H4 (cell line): ENCODE measurements at regions not wholly inside any gene's neighbourhood (a gene's known extent, or its start where the extent isn't known, plus 50 kb on each side); places are given as distances from the start of the nearest gene placed in this dataset.

Experiments used
- DNase-seq: peaks from one replicate; pipeline ENCODE4 v3.0.0-alpha.2; 2015; ENCODE audit warnings: low spot score

DNA sequence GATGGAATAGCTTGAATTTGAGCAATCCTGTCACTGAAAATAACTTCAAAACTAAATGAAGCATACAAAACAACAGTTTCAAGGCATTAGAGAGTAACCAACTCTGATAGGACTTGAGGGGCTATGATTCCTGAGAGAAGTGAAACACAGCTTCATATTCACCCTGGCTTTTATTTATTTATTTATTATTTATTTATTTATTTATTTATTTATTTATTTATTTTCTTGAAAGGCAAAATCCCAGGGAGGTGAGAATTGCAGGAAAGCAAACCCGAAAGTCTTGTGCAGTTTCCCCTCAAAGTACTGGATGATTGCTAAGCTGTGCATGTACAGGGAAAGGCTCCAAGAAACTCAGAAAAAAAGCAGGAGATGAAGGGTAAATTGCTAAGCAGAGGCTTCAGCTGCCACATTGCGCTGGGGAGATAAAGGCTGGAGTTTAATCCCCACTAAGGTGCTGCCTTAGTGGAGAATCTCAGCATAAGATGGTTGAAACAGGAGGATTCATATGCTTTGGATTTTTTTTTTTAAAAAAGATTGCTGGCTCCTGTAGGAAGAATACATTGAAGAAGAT, 72.9 kb upstream of the COL24A1 start:
- no peak for DNase-seq

DNA sequence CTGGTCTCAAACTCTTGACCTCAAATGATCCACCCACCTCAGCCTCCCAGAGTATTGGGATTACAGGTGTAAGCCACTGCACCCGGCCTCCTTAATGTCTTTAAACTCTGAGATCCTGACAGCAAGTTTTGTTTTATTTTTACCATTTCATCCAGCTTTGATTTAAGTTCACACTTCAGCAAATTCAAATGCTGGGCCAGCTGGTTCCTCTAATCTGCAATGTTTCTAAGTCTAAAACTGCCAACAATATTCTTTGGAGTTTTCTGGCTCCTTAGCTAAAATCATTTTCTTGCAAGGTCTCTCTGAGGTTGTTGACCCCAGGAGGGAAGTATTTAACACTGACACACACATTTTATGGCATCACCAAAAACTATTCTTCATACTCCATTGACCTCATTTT, 72.0 kb upstream of the COL24A1 start:
- no peak for DNase-seq

DNA sequence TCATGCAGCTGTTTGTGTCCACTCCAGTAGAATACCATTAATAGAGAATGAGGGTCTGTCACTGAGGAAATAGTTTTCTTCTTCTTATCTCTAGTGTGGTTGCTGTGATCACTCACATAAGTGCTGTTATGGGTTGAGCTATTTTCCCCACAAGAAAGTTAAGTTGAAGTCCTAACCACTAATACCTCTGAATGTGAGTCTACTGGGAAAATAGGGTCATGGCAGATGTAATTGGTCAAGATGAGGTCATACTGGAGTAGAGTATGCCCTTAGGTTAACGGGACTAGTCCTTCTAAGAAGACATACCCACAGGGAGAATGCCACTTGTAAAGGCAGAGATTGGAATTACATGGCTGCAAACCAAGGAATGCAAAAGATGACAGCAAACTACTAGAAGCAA, 70.5 kb upstream of the COL24A1 start:
- peak; percentile 25 for DNase-seq

DNA sequence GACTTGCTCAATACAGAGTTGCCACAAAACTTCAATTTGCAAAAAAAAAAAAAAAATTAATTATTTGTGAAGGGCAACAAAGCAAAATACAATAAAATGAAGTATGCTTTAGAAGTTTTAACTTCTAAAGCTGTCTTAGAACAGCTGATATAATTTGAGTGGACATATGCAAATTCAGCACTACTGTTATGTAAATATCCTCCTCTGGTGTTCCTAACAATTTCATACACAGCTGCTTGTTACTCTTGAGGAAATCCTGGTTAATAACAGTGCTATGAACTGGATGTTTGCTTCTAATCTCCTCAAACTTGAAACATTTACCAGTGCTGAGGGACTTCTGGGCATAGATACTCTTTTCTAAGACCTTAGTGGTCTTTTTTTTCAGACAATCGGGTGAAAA, 69.6 kb upstream of the COL24A1 start:
- DNase-seq: no peak

DNA sequence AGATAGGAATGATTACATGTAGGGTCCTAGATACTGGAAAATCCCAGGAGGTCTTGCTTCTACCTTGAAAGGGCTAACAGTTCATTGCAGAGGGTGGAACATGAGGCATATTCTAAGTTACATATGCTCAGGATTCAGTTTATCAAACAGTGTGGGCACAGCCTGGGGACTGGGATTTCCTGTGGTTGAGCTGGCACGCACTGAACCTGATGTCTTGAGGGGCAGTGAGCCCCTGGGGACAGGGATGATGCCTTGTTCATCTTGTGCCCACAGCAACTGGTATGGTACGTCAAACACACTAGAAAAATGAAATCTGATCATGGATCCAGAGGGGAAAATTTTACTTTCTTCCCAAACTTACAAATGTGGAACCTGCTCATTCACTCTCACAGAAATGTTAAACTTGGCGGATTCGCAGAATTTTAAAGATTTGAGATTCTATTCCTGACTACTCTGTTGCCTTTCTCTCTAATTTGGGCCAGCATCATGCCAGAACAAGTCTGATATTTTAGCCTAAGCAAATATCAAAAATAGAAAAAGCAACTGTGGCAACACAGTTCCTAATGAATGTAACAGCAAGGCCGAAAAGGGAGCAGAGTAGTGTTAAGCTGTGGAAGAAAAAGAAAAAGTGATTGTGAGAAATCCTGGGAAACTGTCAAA, 68.2 kb upstream of the COL24A1 start:
- no peak for DNase-seq

DNA sequence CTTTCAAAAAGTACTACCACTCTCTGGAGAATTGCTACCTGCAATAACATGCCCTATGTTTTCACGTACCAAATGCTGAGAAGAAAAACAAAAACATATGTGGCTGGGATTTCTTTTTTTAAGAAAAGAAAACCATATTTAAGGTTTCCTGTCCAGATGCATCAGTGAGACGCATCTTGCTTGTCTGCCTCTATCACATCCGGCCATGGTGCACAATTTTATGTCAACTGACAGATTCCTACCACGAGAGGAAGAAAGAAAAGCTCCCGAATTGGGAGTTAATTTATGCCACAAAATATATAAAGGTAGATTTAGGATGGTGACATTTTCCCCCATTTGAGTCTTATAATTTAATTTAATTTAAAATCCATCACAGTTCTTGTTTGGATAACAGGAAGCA, 62.3 kb upstream of the COL24A1 start:
- no peak for DNase-seq

DNA sequence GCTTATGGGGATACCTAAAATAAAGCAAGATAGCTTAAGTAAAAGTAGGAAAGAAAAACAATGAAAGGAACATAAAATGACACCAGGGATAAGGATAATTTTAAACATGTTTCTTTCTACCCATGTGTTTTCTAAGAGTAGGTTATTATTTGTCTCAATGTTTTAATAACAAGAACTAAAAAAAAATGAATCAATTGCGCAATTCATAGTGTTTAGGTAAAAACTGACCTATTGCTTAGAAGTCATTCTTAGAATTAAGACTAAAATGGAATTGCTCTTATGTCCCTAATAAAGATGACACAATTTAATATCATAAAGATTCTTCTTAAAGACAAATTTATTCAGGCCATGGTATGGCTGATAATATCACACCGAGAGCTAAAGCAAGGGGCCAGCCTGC, 58.0 kb upstream of the COL24A1 start:
- no peak for DNase-seq

DNA sequence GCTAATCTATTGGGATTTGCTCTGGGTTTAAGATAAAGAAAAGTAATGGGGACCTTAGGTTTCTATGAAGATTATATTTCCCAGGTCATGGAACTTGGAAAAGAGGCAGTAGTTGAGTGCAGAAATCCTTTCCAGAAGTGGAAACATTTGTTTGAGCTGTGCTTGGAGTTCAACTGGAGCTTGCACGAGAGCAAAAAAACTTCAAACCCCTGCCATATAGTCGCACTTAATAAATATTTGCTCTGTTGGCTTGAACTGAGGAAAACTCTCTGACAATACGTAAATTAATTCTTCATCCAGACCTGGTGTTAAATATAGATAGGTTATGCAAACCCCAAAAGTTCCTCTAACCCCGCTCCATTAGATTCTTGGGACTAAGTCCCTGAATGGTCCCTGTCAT, 52.8 kb upstream of the COL24A1 start:
- DNase-seq: no peak

DNA sequence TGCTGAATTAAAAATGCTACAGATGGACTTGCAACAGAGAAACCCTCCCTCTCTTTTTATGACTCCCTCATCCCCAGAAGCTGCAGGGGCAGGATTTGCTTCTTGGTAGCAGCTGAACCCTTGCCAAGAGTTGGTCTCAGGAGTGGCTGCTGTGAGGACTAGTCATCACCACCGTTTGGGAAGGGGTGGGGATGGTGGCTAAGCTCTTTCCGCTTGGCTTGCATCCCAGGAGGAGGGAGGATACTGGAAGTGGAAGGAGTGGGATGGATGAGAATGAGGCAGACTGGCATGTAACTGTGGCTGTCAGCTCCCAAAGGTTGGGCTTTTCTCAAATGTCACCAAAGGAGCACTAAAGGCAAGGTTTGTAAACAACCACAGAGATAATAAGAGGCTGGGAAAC, 50.8 kb upstream of the COL24A1 start:
- peak; percentile 95 for DNase-seq
